ENCODE measurements at regions not wholly inside any gene's neighbourhood (a gene's known extent, or its start where the extent isn't known, plus 50 kb on each side); places are given as distances from the start of the nearest gene placed in this dataset.
A peak's percentile ranks its signal among the peaks of the same experiment; 100 is the strongest.

- peak; percentile 3 for DNase-seq (ENCODE audit: low read depth)
Observed at GRCh38 chr5:6195711-6196358, 182.5 kb downstream of the MED10 start.

- DNase-seq (ENCODE audit: low read depth) = no peak
Observed at GRCh38 chr5:6194906-6195612, 183.3 kb downstream of the MED10 start.

- no peak for DNase-seq (ENCODE audit: low read depth)
Observed at GRCh38 chr5:6194261-6194875, 184.0 kb downstream of the MED10 start.

GRCh38 chr5:6193310-6193709 is 185.0 kb downstream of the MED10 start:
- DNase-seq (ENCODE audit: low read depth) = peak; percentile 11

GRCh38 chr5:6190838-6191237 is 187.5 kb downstream of the MED10 start:
- no peak for DNase-seq (ENCODE audit: low read depth)

- no peak for DNase-seq (ENCODE audit: low read depth)
Observed at GRCh38 chr5:6188976-6189375, 189.4 kb downstream of the MED10 start.

- DNase-seq (ENCODE audit: low read depth) = no peak
Observed at GRCh38 chr5:6188344-6188743, 190.0 kb downstream of the MED10 start.

GRCh38 chr5:6187501-6187900 is 190.8 kb downstream of the MED10 start:
- no peak for DNase-seq (ENCODE audit: low read depth)

GRCh38 chr5:6185574-6185973 is 192.8 kb downstream of the MED10 start:
- DNase-seq (ENCODE audit: low read depth) = no peak

GRCh38 chr5:6184481-6184880 is 193.9 kb downstream of the MED10 start:
- no peak for DNase-seq (ENCODE audit: low read depth)

- DNase-seq (ENCODE audit: low read depth) = no peak
Observed at GRCh38 chr5:6183391-6184390, 194.7 kb downstream of the MED10 start.

- no peak for DNase-seq (ENCODE audit: low read depth)
Observed at GRCh38 chr5:6182271-6182815, 196.0 kb downstream of the MED10 start.

- DNase-seq (ENCODE audit: low read depth) = no peak
Observed at GRCh38 chr5:6181871-6182270, 196.5 kb downstream of the MED10 start.

- no peak for DNase-seq (ENCODE audit: low read depth)
Observed at GRCh38 chr5:6181147-6181729, 197.1 kb downstream of the MED10 start.

- DNase-seq (ENCODE audit: low read depth) = no peak
Observed at GRCh38 chr5:6180231-6180872, 198.0 kb downstream of the MED10 start.

GRCh38 chr5:6178846-6179532 is 199.4 kb downstream of the MED10 start:
- DNase-seq (ENCODE audit: low read depth) = no peak

GRCh38 chr5:6177926-6178325 is 200.4 kb downstream of the MED10 start:
- no peak for DNase-seq (ENCODE audit: low read depth)

GRCh38 chr5:6176102-6176693 is 202.1 kb downstream of the MED10 start:
- DNase-seq (ENCODE audit: low read depth) = no peak

- no peak for DNase-seq (ENCODE audit: low read depth)
Observed at GRCh38 chr5:6175172-6175854, 203.0 kb downstream of the MED10 start.
